Activated T-cell treated with anti-CD3 and anti-CD28 coated beads for 4 hours (primary cell): ENCODE measurements at regions not wholly inside any gene's neighbourhood (a gene's known extent, or its start where the extent isn't known, plus 50 kb on each side); places are given as distances from the start of the nearest gene placed in this dataset.
"Not testable (repeated sequence)": the region's sequence is repeated elsewhere in the genome, so short reads cannot be mapped to it uniquely, and the experiment has no call there.

ENCODE experiments used
- DNase-seq: peaks from one replicate; pipeline ENCODE4 v3.0.0-alpha.2; 2020

- no peak for DNase-seq
Measured at GRCh38 chrX:110519906-110520452, 161.3 kb downstream of the RTL9 start.

- DNase-seq = not testable (repeated sequence)
Measured at GRCh38 chrX:110520652-110521051, 162.0 kb downstream of the RTL9 start.

GRCh38 chrX:110531873-110532580 is 173.4 kb downstream of the RTL9 start:
- no peak for DNase-seq

GRCh38 chrX:110532581-110532931 is 173.9 kb downstream of the RTL9 start:
- DNase-seq = no peak

GRCh38 chrX:110536816-110537215 is 178.2 kb downstream of the RTL9 start:
- DNase-seq = no peak

GRCh38 chrX:110541266-110541665 is 182.6 kb downstream of the RTL9 start:
- no peak for DNase-seq

- DNase-seq = not testable (repeated sequence)
Measured at GRCh38 chrX:110550854-110551253, 192.2 kb downstream of the RTL9 start.

GRCh38 chrX:110557864-110558263 is 199.2 kb downstream of the RTL9 start:
- DNase-seq = no peak

- DNase-seq = no peak
Measured at GRCh38 chrX:110558406-110558805, 199.8 kb downstream of the RTL9 start.

- DNase-seq = no peak
Measured at GRCh38 chrX:110561034-110561433, 202.4 kb downstream of the RTL9 start.

GRCh38 chrX:110563282-110563681 is 204.6 kb downstream of the RTL9 start:
- DNase-seq = no peak

- no peak for DNase-seq
Measured at GRCh38 chrX:110568441-110568840, 209.8 kb downstream of the RTL9 start.

- no peak for DNase-seq
Measured at GRCh38 chrX:110569506-110569905, 210.9 kb downstream of the RTL9 start.

GRCh38 chrX:110578270-110578669 is 217.3 kb downstream of the CHRDL1 start:
- no peak for DNase-seq

- DNase-seq = no peak
Measured at GRCh38 chrX:110584083-110584482, 211.5 kb downstream of the CHRDL1 start.

- DNase-seq = no peak
Measured at GRCh38 chrX:110588164-110588563, 207.5 kb downstream of the CHRDL1 start.

- no peak for DNase-seq
Measured at GRCh38 chrX:110588853-110589252, 206.8 kb downstream of the CHRDL1 start.

- no peak for DNase-seq
Measured at GRCh38 chrX:110600745-110601310, 194.8 kb downstream of the CHRDL1 start.

GRCh38 chrX:110614596-110614995 is 181.0 kb downstream of the CHRDL1 start:
- no peak for DNase-seq
